ENCODE measurements at regions not wholly inside any gene's neighbourhood (a gene's known extent, or its start where the extent isn't known, plus 50 kb on each side); places are given as distances from the start of the nearest gene placed in this dataset.
A peak's percentile ranks its signal among the peaks of the same experiment; 100 is the strongest.
"Not testable (repeated sequence)": the region's sequence is repeated elsewhere in the genome, so short reads cannot be mapped to it uniquely, and the experiment has no call there.

GRCh38 chr15:22134941-22135566 lies 54.7 kb downstream of the OR4M2 start:
- DNase-seq: not testable (repeated sequence)

GRCh38 chr15:22137572-22137971 lies 57.2 kb downstream of the OR4M2 start:
- not testable (repeated sequence) for H3K9me3 ChIP-seq, H3K4me1 ChIP-seq, H3K36me3 ChIP-seq, H3K27ac ChIP-seq, H3K4me3 ChIP-seq, H3K27me3 ChIP-seq, DNase-seq

More at GRCh38 chr15:22134941-22135566, 54.7 kb downstream of the OR4M2 start:
- H3K27me3 ChIP-seq, H3K4me1 ChIP-seq, H3K36me3 ChIP-seq, H3K4me3 ChIP-seq, H3K9me3 ChIP-seq, H3K27ac ChIP-seq: not testable (repeated sequence)

- not testable (repeated sequence) for DNase-seq, H3K4me3 ChIP-seq, H3K9me3 ChIP-seq, H3K27ac ChIP-seq, H3K36me3 ChIP-seq, H3K4me1 ChIP-seq, H3K27me3 ChIP-seq
Measured at GRCh38 chr15:22141106-22141505, 60.8 kb downstream of the OR4M2 start.

- not testable (repeated sequence) for H3K27ac ChIP-seq, H3K4me3 ChIP-seq, DNase-seq, H3K4me1 ChIP-seq, H3K36me3 ChIP-seq, H3K27me3 ChIP-seq, H3K9me3 ChIP-seq
Measured at GRCh38 chr15:22148109-22148508, 67.8 kb downstream of the OR4M2 start.

GRCh38 chr15:22158243-22158642 lies 77.9 kb downstream of the OR4M2 start:
- H3K9me3 ChIP-seq: not testable (repeated sequence)

GRCh38 chr15:22160283-22160682 lies 80.0 kb downstream of the OR4M2 start:
- H3K36me3 ChIP-seq, H3K9me3 ChIP-seq, H3K27me3 ChIP-seq, H3K4me1 ChIP-seq, DNase-seq, H3K4me3 ChIP-seq, H3K27ac ChIP-seq: not testable (repeated sequence)

More at GRCh38 chr15:22158243-22158642, 77.9 kb downstream of the OR4M2 start:
- H3K27ac ChIP-seq: peak overlapping the region in 1 of 4 donors; percentile 60
- not testable (repeated sequence) for H3K4me1 ChIP-seq, H3K4me3 ChIP-seq, DNase-seq, H3K36me3 ChIP-seq, H3K27me3 ChIP-seq

GRCh38 chr15:22160741-22161140 lies 80.4 kb downstream of the OR4M2 start:
- H3K27ac ChIP-seq, H3K9me3 ChIP-seq, DNase-seq, H3K27me3 ChIP-seq, H3K4me3 ChIP-seq, H3K4me1 ChIP-seq, H3K36me3 ChIP-seq: not testable (repeated sequence)

- H3K4me3 ChIP-seq, H3K36me3 ChIP-seq, DNase-seq, H3K9me3 ChIP-seq, H3K4me1 ChIP-seq, H3K27me3 ChIP-seq, H3K27ac ChIP-seq: not testable (repeated sequence)
Measured at GRCh38 chr15:22161398-22161797, 81.1 kb downstream of the OR4M2 start.

GRCh38 chr15:22163715-22164114 lies 83.4 kb downstream of the OR4M2 start:
- H3K36me3 ChIP-seq, DNase-seq, H3K4me3 ChIP-seq, H3K4me1 ChIP-seq, H3K27me3 ChIP-seq, H3K27ac ChIP-seq, H3K9me3 ChIP-seq: not testable (repeated sequence)

- H3K36me3 ChIP-seq, H3K4me3 ChIP-seq, H3K27me3 ChIP-seq, H3K27ac ChIP-seq, H3K4me1 ChIP-seq, H3K9me3 ChIP-seq: not testable (repeated sequence)
- peak in 1 of 3 donors; percentile 12 for DNase-seq
Measured at GRCh38 chr15:22167521-22167920, 87.2 kb downstream of the OR4M2 start.

GRCh38 chr15:22173029-22173998 lies 93.0 kb downstream of the OR4M2 start:
- not testable (repeated sequence) for H3K36me3 ChIP-seq, H3K27me3 ChIP-seq, H3K4me3 ChIP-seq, DNase-seq, H3K4me1 ChIP-seq, H3K27ac ChIP-seq, H3K9me3 ChIP-seq

- not testable (repeated sequence) for H3K9me3 ChIP-seq, DNase-seq, H3K27ac ChIP-seq, H3K4me1 ChIP-seq, H3K4me3 ChIP-seq, H3K36me3 ChIP-seq, H3K27me3 ChIP-seq
Measured at GRCh38 chr15:22174088-22174487, 93.8 kb downstream of the OR4M2 start.

- H3K27ac ChIP-seq, H3K27me3 ChIP-seq, DNase-seq, H3K4me3 ChIP-seq, H3K4me1 ChIP-seq, H3K36me3 ChIP-seq, H3K9me3 ChIP-seq: not testable (repeated sequence)
Measured at GRCh38 chr15:22177965-22178364, 97.6 kb downstream of the OR4M2 start.

- not testable (repeated sequence) for H3K4me1 ChIP-seq, H3K36me3 ChIP-seq, H3K9me3 ChIP-seq, H3K27me3 ChIP-seq, DNase-seq, H3K27ac ChIP-seq, H3K4me3 ChIP-seq
Measured at GRCh38 chr15:22178438-22178837, 98.1 kb downstream of the OR4M2 start.

- H3K27me3 ChIP-seq, H3K27ac ChIP-seq, H3K4me3 ChIP-seq, DNase-seq, H3K9me3 ChIP-seq, H3K4me1 ChIP-seq, H3K36me3 ChIP-seq: not testable (repeated sequence)
Measured at GRCh38 chr15:22179043-22179442, 98.7 kb downstream of the OR4M2 start.
